Upper lobe of left lung (tissue), 6 donors: ENCODE measurements at regions not wholly inside any gene's neighbourhood (a gene's known extent, or its start where the extent isn't known, plus 50 kb on each side); places are given as distances from the start of the nearest gene placed in this dataset.

Experiments
- ATAC-seq, 2 donors: fragments of 200-7000 bp; cut with Tn5 transposase; one replicate each; pipeline ENCODE4 v1.9.1; 2022; ENCODE audit warnings: mild to moderate bottlenecking in 2 of 2, moderate library complexity in 2 of 2; ENCODE audit not compliant: low FRiP score in 2 of 2
- DNase-seq, 2 donors: peaks; one replicate each; pipeline ENCODE4 v3.0.0-alpha.2; 2019 to 2020
- H3K27ac ChIP-seq, 4 donors: fragments of 200-600 bp; sonication (generic); one replicate each; pipeline ENCODE4 v1.5.1; 2016 to 2019
- H3K27me3 ChIP-seq, 4 donors: fragments of 200-600 bp; sonication (generic); one replicate each; pipeline ENCODE4 v1.5.1; 2017 to 2019
- H3K36me3 ChIP-seq, 4 donors: fragments of 200-600 bp; sonication (generic); one replicate each; pipeline ENCODE4 v1.5.1; 2016 to 2019
- H3K4me1 ChIP-seq, 4 donors: fragments of 200-600 bp; sonication (generic); one replicate each; pipeline ENCODE4 v1.5.1; 2018 to 2019
- H3K4me3 ChIP-seq, 4 donors: fragments of 200-600 bp; sonication (generic); one replicate each; pipeline ENCODE4 v1.5.1; 2017 to 2019; ENCODE audit warnings: mild to moderate bottlenecking in 2 of 4, moderate library complexity in 1 of 4
- H3K9me3 ChIP-seq, 4 donors: fragments of 200-600 bp; sonication (generic); one replicate each; pipeline ENCODE4 v1.5.1; 2018 to 2019
- EP300 ChIP-seq, 4 donors: sonication (generic); formaldehyde crosslinking; IDR thresholded peaks; one replicate each; pipeline ENCODE4 v1.5.1; 2017; ENCODE audit warnings: antibody characterized with exemption in 4 of 4, control low read depth in 2 of 4
- POLR2A ChIP-seq, 4 donors: fragments of 450-650 bp; IDR thresholded peaks; one replicate each; pipeline ENCODE4 v1.5.1; 2016 to 2017; ENCODE audit warnings: antibody characterized with exemption in 4 of 4, mild to moderate bottlenecking in 2 of 4
- POLR2AphosphoS5 ChIP-seq, 2 donors: sonication (generic); formaldehyde crosslinking; IDR thresholded peaks; one replicate each; pipeline ENCODE4 v1.5.1; 2017; ENCODE audit warnings: antibody characterized with exemption in 2 of 2
- WGBS, 2 donors: methylation state at CpG; one replicate each; pipeline ENCODE4 v1.1.5; 2017 to 2018; 5-methylcytosine and 5-hydroxymethylcytosine counted together
- TF ChIP-seq, protein P1 (sequence below), 6 experiments: fragments of 450-650 bp in 4 of 6; fragments of 200-600 bp in 2 of 6; sonication (generic) in 2 of 6; IDR thresholded peaks; one replicate each; pipeline ENCODE4 v1.5.1; 2016 to 2019; ENCODE audit warnings: antibody characterized with exemption in 6 of 6
- donor health status: DM: no; HTN: no; CAD: no; lungs with moderate emphysema.
- donor health status: DM: no; HTN: yes; CAD: no; lungs with severe emphysema.

- Histone ChIP-seq H3K9me3 (no peaks in the 10 kb centered on the region), H3K4me3 (no peak overlapping the region), H3K36me3 (no peaks in the 10 kb centered on the region), H3K4me1 (peaks cover 0 to 5% (median 5%) of the 10 kb centered on the region in 4 donors), H3K27ac (no peak overlapping the region), H3K27me3 (no peaks in the 10 kb centered on the region)
- DNase-seq = no peak
- ATAC-seq = no peak
- TF ChIP-seq POLR2AphosphoS5 (IDR thresholded peaks at IDR 0.05) (no peak), EP300 (IDR thresholded peaks at IDR 0.05) (no peak), POLR2A (IDR thresholded peaks at IDR 0.05) (no peak)
- TF ChIP-seq, protein P1, sequence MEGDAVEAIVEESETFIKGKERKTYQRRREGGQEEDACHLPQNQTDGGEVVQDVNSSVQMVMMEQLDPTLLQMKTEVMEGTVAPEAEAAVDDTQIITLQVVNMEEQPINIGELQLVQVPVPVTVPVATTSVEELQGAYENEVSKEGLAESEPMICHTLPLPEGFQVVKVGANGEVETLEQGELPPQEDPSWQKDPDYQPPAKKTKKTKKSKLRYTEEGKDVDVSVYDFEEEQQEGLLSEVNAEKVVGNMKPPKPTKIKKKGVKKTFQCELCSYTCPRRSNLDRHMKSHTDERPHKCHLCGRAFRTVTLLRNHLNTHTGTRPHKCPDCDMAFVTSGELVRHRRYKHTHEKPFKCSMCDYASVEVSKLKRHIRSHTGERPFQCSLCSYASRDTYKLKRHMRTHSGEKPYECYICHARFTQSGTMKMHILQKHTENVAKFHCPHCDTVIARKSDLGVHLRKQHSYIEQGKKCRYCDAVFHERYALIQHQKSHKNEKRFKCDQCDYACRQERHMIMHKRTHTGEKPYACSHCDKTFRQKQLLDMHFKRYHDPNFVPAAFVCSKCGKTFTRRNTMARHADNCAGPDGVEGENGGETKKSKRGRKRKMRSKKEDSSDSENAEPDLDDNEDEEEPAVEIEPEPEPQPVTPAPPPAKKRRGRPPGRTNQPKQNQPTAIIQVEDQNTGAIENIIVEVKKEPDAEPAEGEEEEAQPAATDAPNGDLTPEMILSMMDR (IDR thresholded peaks at IDR 0.05) = no peak
- 71 to 80% methylated on average over 3 of the region's 3 CpGs for WGBS, 2 donors
Observed at GRCh38 chr11:34745195-34745594, 124.3 kb downstream of the EHF start.

- peaks cover 0 to 4% (median 2%) of the 10 kb centered on the region in 4 donors for H3K4me1 ChIP-seq
- DNase-seq (no peak), ATAC-seq (no peak)
- 85 to 92% methylated on average over 3 of the region's 3 CpGs for WGBS, 2 donors
- H3K9me3 ChIP-seq = no peaks in the 10 kb centered on the region
- H3K27ac ChIP-seq = no peak overlapping the region
- TF ChIP-seq POLR2A (IDR thresholded peaks at IDR 0.05) (no peak), POLR2AphosphoS5 (IDR thresholded peaks at IDR 0.05) (no peak), EP300 (IDR thresholded peaks at IDR 0.05) (no peak)
- TF ChIP-seq, protein P1 (IDR thresholded peaks at IDR 0.05) = no peak
- no peak overlapping the region for H3K4me3 ChIP-seq
- H3K27me3 ChIP-seq = no peaks in the 10 kb centered on the region
- no peaks in the 10 kb centered on the region for H3K36me3 ChIP-seq
Observed at GRCh38 chr11:34744511-34744910, 123.6 kb downstream of the EHF start.

DNA sequence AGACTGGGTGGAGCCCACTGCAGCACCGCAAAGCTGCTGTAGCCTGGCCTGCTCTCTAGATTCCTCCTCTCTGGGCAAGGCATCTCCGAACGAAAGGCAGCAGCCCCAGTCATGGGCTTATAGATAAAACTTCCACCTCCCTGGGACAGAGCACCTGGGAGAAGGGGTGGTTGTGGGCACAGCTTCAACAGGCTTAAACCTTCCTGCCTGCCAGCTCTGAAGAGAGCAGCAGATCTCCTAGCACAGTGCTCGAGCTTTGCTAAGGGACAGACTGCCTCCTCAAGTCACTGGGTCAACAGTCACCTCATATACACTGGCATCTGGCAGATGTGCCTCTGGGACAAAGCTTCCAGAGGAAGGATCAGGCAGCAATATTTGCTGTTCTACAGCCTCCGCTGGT lies 117.3 kb downstream of the EHF start:
- Histone ChIP-seq H3K4me1 (no peaks in the 10 kb centered on the region), H3K36me3 (no peaks in the 10 kb centered on the region), H3K27me3 (no peaks in the 10 kb centered on the region), H3K4me3 (no peak overlapping the region), H3K27ac (no peak overlapping the region), H3K9me3 (peaks cover 0 to 3% (median 0%) of the 10 kb centered on the region in 4 donors)
- ATAC-seq (no peak), DNase-seq (no peak)
- no peak for TF ChIP-seq POLR2A (IDR thresholded peaks at IDR 0.05)
- TF ChIP-seq, protein P1 (IDR thresholded peaks at IDR 0.05) = no peak
- WGBS, 2 donors = 91 to 100% methylated on average over 2 to 5 of the region's 5 CpGs

- Histone ChIP-seq H3K9me3 (peaks cover 0 to under 1% (median 0%) of the 10 kb centered on the region in 4 donors), H3K4me1 (no peaks in the 10 kb centered on the region), H3K4me3 (no peak overlapping the region), H3K27ac (no peak overlapping the region), H3K36me3 (no peaks in the 10 kb centered on the region), H3K27me3 (no peaks in the 10 kb centered on the region)
- TF ChIP-seq POLR2A (IDR thresholded peaks at IDR 0.05) (no peak), EP300 (IDR thresholded peaks at IDR 0.05) (no peak)
- TF ChIP-seq, protein P1 (IDR thresholded peaks at IDR 0.05) = no peak
- no peak for DNase-seq
- WGBS, 2 donors = 43 to 48% methylated on average over 1 of the region's 1 CpG
- no peak for ATAC-seq
Observed at GRCh38 chr11:34732831-34733230, 111.9 kb downstream of the EHF start.

DNA sequence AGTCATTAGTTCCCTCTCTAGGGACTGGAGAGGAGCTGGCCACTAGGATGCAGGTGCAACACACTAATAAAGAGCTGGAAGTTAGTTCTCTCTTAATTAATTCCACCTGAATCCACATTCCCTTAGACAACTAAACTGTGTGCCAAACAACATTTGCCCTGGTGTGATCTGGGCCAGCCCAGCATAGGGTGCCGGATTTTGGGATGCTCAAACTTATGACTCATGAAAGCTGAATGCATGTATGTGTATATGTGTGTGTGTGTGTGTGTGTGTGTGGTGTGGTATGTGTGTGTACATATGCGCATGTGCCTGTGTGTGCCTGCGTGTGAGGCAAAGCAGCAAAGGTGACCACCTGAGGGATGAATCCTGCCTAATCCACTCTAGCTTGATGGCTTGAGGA lies 110.7 kb downstream of the EHF start:
- no peak for DNase-seq
- 92 to 94% methylated on average over 3 of the region's 3 CpGs for WGBS, 2 donors
- no peak for ATAC-seq
- no peak overlapping the region for H3K27ac ChIP-seq
- no peak for TF ChIP-seq EP300 (IDR thresholded peaks at IDR 0.05)
- TF ChIP-seq, protein P1 (IDR thresholded peaks at IDR 0.05) = no peak
- TF ChIP-seq POLR2A (IDR thresholded peaks at IDR 0.05) = no peak
- no peak for TF ChIP-seq POLR2AphosphoS5 (IDR thresholded peaks at IDR 0.05)
- no peak overlapping the region for H3K4me3 ChIP-seq
- H3K4me1 ChIP-seq = no peaks in the 10 kb centered on the region
- H3K27me3 ChIP-seq = no peaks in the 10 kb centered on the region
- no peaks in the 10 kb centered on the region for H3K36me3 ChIP-seq
- H3K9me3 ChIP-seq = no peaks in the 10 kb centered on the region
